WTC11 (cell line): ENCODE measurements at regions not wholly inside any gene's neighbourhood (a gene's known extent, or its start where the extent isn't known, plus 50 kb on each side); places are given as distances from the start of the nearest gene placed in this dataset.

Source experiments
- CTCF ChIP-seq: fragments of 200-600 bp; IDR thresholded peaks from 2 replicates; pipeline ENCODE4 v1.8.0; 2022; ENCODE audit warnings: antibody characterized with exemption
- E2F4 ChIP-seq: sonication (generic); formaldehyde crosslinking; IDR thresholded peaks from 2 replicates; pipeline ENCODE4 v1.8.1; 2022; ENCODE audit warnings: low read depth, mild to moderate bottlenecking, moderate library complexity, missing genetic modification reagents, borderline replicate concordance
- ELF4 ChIP-seq: sonication (generic); formaldehyde crosslinking; IDR thresholded peaks from 2 replicates; pipeline ENCODE4 v1.8.1; 2022; ENCODE audit warnings: low read depth, mild to moderate bottlenecking, moderate library complexity, missing genetic modification reagents
- ESRRA ChIP-seq: sonication (generic); formaldehyde crosslinking; IDR thresholded peaks from 2 replicates; pipeline ENCODE4 v1.8.1; 2022; ENCODE audit warnings: mild to moderate bottlenecking, missing genetic modification reagents, borderline replicate concordance
- FOXK1 ChIP-seq: sonication (generic); formaldehyde crosslinking; IDR thresholded peaks from 2 replicates; pipeline ENCODE4 v1.8.0; 2022; ENCODE audit warnings: mild to moderate bottlenecking, moderate library complexity, missing genetic modification reagents
- GRHL2 ChIP-seq: fragments of 250-450 bp; sonication (Bioruptor Pico); IDR thresholded peaks from 2 replicates; pipeline ENCODE4 v1.8.0; 2022; ENCODE audit warnings: mild to moderate bottlenecking, moderate library complexity; ENCODE audit not compliant: insufficient replicate concordance, severe bottlenecking
- MAX ChIP-seq: sonication (generic); formaldehyde crosslinking; IDR thresholded peaks from 2 replicates; pipeline ENCODE4 v1.8.0; 2022; ENCODE audit warnings: mild to moderate bottlenecking, missing genetic modification reagents
- NFE2L1 ChIP-seq: sonication (generic); formaldehyde crosslinking; IDR thresholded peaks from 2 replicates; pipeline ENCODE4 v1.8.1; 2023; ENCODE audit warnings: missing genetic modification reagents
- NFYB ChIP-seq: sonication (generic); formaldehyde crosslinking; conservative IDR thresholded peaks from 2 replicates; pipeline ENCODE4 v1.8.0; 2022; ENCODE audit warnings: low read depth, missing genetic modification reagents
- OVOL2 ChIP-seq: fragments of 250-450 bp; sonication (Bioruptor Pico); IDR thresholded peaks from 2 replicates; pipeline ENCODE4 v1.9.0; 2021; ENCODE audit warnings: mild to moderate bottlenecking, borderline replicate concordance
- RELA ChIP-seq: sonication (generic); formaldehyde crosslinking; IDR thresholded peaks from 2 replicates; pipeline ENCODE4 v1.8.1; 2022; ENCODE audit warnings: missing genetic modification reagents, mild to moderate bottlenecking, borderline replicate concordance
- SMAD3 ChIP-seq: sonication (generic); formaldehyde crosslinking; IDR thresholded peaks from 2 replicates; pipeline ENCODE4 v1.8.0; 2022; ENCODE audit warnings: missing genetic modification reagents, mild to moderate bottlenecking, borderline replicate concordance
- SP1 ChIP-seq: sonication (generic); formaldehyde crosslinking; conservative IDR thresholded peaks from 2 replicates; pipeline ENCODE4 v1.8.1; 2022; ENCODE audit warnings: missing genetic modification reagents

- no peak for TF ChIP-seq CTCF
- TF ChIP-seq NFYB = no peak
- TF ChIP-seq SMAD3 = no peak
- TF ChIP-seq GRHL2 = no peak
- TF ChIP-seq OVOL2 (CRISPR knock-in tag) = no peak
- no peak for TF ChIP-seq ELF4 (CRISPR knock-in tag)
- no peak for TF ChIP-seq FOXK1
- TF ChIP-seq SP1 (CRISPR knock-in tag) = no peak
- no peak for TF ChIP-seq ESRRA (CRISPR knock-in tag)
- no peak for TF ChIP-seq E2F4
- TF ChIP-seq NFE2L1 = no peak
- no peak for TF ChIP-seq MAX (CRISPR knock-in tag)
- no peak for TF ChIP-seq RELA (CRISPR knock-in tag)
These were observed 95.2 kb downstream of the PLSCR2 start for GRCh38 chr3:146374146-146374545.
